ENCODE measurements at regions not wholly inside any gene's neighbourhood (a gene's known extent, or its start where the extent isn't known, plus 50 kb on each side); places are given as distances from the start of the nearest gene placed in this dataset.

DNA sequence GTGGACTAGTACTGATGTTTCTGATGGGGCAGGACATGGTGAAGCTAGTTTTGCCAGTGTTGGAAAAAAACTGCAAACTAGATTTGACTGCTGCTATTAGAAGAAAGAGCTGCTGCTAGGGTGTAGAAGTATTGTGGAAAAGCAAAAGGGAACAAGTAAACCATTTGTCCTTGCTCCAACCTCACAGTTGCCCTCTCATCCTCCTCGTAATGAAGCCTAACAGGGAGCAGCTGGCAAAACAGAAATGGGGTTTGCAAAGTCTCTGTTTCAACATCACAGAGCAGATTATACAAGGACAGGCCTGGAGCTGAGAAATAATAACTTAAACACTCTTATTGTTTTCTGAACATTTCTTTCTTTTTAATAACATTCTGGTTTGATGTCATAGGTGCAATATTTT lies 346.2 kb downstream of the MAGEB5 start:
- TF ChIP-seq POLR2A (IDR thresholded peaks at IDR 0.05), result no peak
- no peak for TF ChIP-seq POLR2AphosphoS5 (IDR thresholded peaks at IDR 0.05; ENCODE audit: insufficient read depth in 1 of 2, low read depth in 1 of 2)

Data from vagina (tissue), 2 donors.